BE2C (cell line): ENCODE measurements at regions not wholly inside any gene's neighbourhood (a gene's known extent, or its start where the extent isn't known, plus 50 kb on each side); places are given as distances from the start of the nearest gene placed in this dataset.
"Not testable (repeated sequence)": the region's sequence is repeated elsewhere in the genome, so short reads cannot be mapped to it uniquely, and the experiment has no call there.

Experiments
- DNase-seq: peaks from one replicate; pipeline ENCODE4 v3.0.0-alpha.2; 2020
- H3K27me3 ChIP-seq: fragments of 250-450 bp; sonication (Bioruptor Pico); 2 replicates; pipeline ENCODE4 v1.5.1; 2020; ENCODE audit warnings: mild to moderate bottlenecking
- H3K36me3 ChIP-seq: fragments of 250-450 bp; sonication (Bioruptor Pico); 2 replicates; pipeline ENCODE4 v1.5.1; 2020; ENCODE audit warnings: mild to moderate bottlenecking
- H3K4me1 ChIP-seq: fragments of 250-450 bp; sonication (Bioruptor Pico); 2 replicates; pipeline ENCODE4 v1.5.1; 2020
- H3K4me3 ChIP-seq: 2 replicates; pipeline ENCODE4 v1.5.1; 2011; ENCODE audit warnings: low read depth, low read length
- H3K9me3 ChIP-seq: fragments of 250-450 bp; sonication (Bioruptor Pico); 2 replicates; pipeline ENCODE4 v1.5.1; 2020
- CTCF ChIP-seq: IDR thresholded peaks from 2 replicates; pipeline ENCODE4 v1.5.1; 2012; ENCODE audit warnings: mild to moderate bottlenecking, low read depth, low read length

GRCh38 chr20:26135325-26136110 lies 438.9 kb upstream of the ZNF337 start:
- H3K9me3 ChIP-seq: no peaks in the 10 kb centered on the region
- no peak for TF ChIP-seq CTCF
- no peaks in the 10 kb centered on the region for H3K36me3 ChIP-seq
- no peaks in the 10 kb centered on the region for H3K27me3 ChIP-seq
- H3K4me1 ChIP-seq: no peaks in the 10 kb centered on the region
- no peak overlapping the region for H3K4me3 ChIP-seq
- no peak for DNase-seq

GRCh38 chr20:26134606-26135005 lies 438.0 kb upstream of the ZNF337 start:
- no peak for TF ChIP-seq CTCF
- Histone ChIP-seq H3K27me3 (no peaks in the 10 kb centered on the region), H3K4me1 (no peaks in the 10 kb centered on the region), H3K4me3 (no peak overlapping the region), H3K9me3 (no peaks in the 10 kb centered on the region), H3K36me3 (no peaks in the 10 kb centered on the region)
- no peak for DNase-seq

- not testable (repeated sequence) for H3K36me3 ChIP-seq, H3K4me1 ChIP-seq, H3K27me3 ChIP-seq, H3K9me3 ChIP-seq, DNase-seq, H3K4me3 ChIP-seq
These were observed 437.1 kb upstream of the ZNF337 start for GRCh38 chr20:26133794-26134193.

DNA sequence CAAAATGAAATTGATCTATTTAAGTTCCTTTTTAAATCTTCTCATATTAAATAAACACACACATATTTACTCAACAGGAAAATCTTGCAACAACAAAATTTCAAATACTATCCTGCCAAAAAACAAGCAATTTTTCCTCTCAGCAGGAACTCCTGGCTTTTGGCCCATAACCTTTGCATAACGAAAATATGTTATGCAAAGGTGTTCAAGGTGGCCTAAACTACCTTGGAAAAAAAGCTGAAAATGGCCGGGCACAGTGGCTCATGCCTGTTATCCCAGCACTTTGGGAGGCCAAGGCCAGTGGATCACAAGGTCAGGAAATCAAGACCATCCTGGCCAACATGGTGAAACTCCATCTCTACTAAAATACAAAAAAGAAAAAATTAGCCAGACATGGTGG lies 424.3 kb upstream of the ZNF337 start:
- not testable (repeated sequence) for H3K36me3 ChIP-seq, H3K4me3 ChIP-seq, H3K27me3 ChIP-seq, DNase-seq, H3K9me3 ChIP-seq, H3K4me1 ChIP-seq

- H3K9me3 ChIP-seq, H3K4me3 ChIP-seq, H3K27me3 ChIP-seq, DNase-seq, H3K4me1 ChIP-seq, H3K36me3 ChIP-seq: not testable (repeated sequence)
These were observed 397.8 kb upstream of the ZNF337 start for GRCh38 chr20:26094498-26094897.

DNA sequence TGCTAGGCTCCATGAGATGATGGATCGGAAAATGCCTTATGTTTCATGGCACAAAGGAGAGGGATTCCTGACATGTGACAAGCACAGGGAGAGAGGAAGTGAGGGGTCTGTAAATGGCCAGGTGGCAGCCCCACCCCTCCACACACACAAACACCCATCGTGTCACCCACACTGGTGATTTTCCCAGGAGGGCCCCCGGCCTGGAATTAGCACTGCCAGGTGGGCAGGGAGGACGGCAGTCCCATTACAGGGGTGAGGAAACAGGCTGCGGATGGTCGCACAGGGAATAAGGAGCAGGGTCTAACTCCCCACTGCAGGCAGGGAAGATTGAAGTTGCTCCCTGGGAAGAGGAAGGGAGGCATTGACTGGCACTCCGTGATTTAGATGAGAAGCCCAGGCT lies 395.3 kb upstream of the ZNF337 start:
- not testable (repeated sequence) for H3K4me3 ChIP-seq, H3K4me1 ChIP-seq, DNase-seq, H3K36me3 ChIP-seq, H3K9me3 ChIP-seq, H3K27me3 ChIP-seq

DNA sequence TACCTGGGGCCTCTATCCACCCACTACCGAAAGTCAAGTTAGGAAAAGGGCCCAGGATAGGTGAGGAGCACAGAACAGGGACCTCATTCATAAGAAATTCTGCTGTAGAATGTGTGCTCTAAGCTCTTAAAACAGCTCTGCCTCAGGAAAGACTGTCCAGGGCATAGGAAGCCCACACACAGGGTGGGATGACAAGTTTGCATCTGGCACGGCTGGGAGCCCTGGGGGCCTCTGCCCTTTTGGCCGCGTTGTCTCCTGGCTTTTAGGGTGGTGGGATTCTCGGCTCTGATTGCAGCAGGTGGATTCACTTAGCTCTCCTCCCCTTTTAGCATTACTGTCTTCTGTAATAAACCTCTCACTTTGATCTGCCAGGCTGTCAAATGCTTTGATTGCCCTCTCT lies 389.5 kb upstream of the ZNF337 start:
- not testable (repeated sequence) for H3K27me3 ChIP-seq, H3K36me3 ChIP-seq, H3K4me3 ChIP-seq, H3K4me1 ChIP-seq, H3K9me3 ChIP-seq, DNase-seq

GRCh38 chr20:26073972-26074371 lies 377.3 kb upstream of the ZNF337 start:
- not testable (repeated sequence) for H3K4me1 ChIP-seq, H3K9me3 ChIP-seq, DNase-seq, H3K36me3 ChIP-seq, H3K4me3 ChIP-seq, H3K27me3 ChIP-seq

DNA sequence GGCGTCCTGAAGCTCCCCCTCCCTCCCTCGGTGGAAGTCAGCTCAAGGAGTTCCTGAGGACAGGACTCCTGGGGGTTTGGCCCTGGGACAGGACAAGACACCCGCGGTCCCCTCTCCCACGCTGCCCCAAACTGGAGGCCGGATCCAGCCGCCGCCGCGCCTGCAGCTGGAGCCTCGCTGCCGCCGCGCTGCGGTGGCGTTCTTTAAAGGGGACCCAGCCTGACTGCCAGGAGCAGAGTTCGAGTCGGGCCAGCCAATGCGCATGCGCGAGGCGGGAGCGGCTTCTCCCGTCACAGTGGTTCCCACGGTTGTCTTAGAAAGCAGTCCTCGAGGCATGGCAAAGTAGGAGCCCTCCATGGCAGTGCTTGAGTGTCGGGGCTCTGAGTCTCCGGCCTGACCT lies 362.7 kb upstream of the ZNF337 start:
- H3K27me3 ChIP-seq, H3K36me3 ChIP-seq, H3K4me3 ChIP-seq, H3K4me1 ChIP-seq, DNase-seq, H3K9me3 ChIP-seq: not testable (repeated sequence)

DNA sequence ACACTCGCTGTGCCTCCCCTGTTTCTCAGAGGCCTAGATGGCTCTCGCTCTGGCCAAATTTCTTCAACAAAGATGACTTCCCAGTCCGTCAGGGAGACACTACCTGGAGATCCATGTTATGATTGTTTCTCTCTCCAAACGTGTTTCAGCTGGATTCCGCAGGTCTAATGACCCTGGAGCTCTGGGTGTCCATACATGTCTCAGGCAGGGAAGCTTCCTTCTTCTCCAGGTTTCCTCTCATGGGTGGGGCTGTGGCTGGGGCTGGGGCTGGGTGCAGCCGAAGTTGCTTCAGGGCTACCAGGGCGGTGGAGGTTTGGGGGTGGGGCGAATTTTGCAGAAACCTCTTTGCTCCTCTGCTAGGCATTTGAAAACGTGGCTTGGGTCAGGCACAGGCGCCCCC lies 361.8 kb upstream of the ZNF337 start:
- not testable (repeated sequence) for H3K4me1 ChIP-seq, H3K36me3 ChIP-seq, H3K4me3 ChIP-seq, DNase-seq, H3K27me3 ChIP-seq, H3K9me3 ChIP-seq

DNA sequence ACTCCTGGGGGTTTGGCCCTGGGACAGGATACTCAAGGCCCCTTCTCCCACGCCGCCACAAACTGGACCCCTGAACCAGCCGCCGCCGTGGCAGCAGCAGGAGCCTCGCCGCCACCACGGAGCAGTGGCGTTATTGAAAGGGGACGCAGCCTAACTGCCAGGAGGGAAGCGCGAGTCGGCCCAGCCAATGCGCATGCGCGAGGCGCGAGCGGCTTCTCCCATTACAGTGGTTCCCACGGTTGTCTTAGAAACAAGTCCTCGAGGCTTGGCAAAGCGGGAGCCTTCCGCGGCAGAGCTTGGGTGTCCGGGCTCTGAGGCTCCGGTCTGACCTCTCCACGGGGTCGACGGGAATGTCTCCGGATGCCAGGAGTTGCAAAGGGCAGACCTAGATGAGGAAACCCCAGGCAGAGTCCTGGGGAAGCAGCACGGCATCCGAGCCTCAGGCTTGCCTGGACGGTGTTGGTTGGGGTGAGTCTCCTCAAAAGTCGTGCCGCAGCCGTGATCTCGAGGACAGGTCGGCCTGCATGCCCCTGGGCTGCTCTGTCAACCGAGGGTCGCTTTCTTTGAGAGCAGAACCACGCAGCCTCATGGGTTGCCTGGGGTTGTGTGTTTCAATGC lies 360.6 kb upstream of the ZNF337 start:
- not testable (repeated sequence) for H3K36me3 ChIP-seq, H3K9me3 ChIP-seq, DNase-seq, H3K4me3 ChIP-seq, H3K27me3 ChIP-seq, H3K4me1 ChIP-seq

DNA sequence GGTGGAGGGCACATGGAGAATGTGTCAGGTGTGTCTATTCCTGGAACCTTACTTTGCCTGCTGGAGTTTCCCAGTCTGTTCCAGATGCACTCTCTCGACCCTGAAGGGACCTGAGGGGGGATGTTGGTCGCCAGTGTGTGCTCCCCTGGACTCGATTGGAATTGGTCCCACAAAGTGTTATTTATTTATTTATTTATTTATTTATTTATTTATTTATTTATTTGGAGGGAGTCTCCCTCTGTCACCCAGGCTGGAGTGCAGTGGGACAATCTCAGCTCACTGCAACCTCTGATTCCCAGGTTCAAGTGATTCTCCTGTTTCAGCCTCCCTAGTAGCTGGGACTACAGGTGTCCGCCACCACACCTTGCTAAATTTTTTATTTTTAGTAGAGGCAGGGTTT lies 329.1 kb upstream of the ZNF337 start:
- H3K36me3 ChIP-seq, H3K9me3 ChIP-seq, H3K4me1 ChIP-seq, H3K4me3 ChIP-seq, H3K27me3 ChIP-seq, DNase-seq: not testable (repeated sequence)

GRCh38 chr20:26010942-26011276 lies 314.3 kb upstream of the ZNF337 start:
- not testable (repeated sequence) for H3K27me3 ChIP-seq, H3K9me3 ChIP-seq, H3K4me3 ChIP-seq, DNase-seq, H3K36me3 ChIP-seq, H3K4me1 ChIP-seq

- H3K27me3 ChIP-seq, DNase-seq, H3K9me3 ChIP-seq, H3K4me3 ChIP-seq, H3K36me3 ChIP-seq, H3K4me1 ChIP-seq: not testable (repeated sequence)
These were observed 313.7 kb upstream of the ZNF337 start for GRCh38 chr20:26010224-26010941.
